ENCODE measurements at regions not wholly inside any gene's neighbourhood (a gene's known extent, or its start where the extent isn't known, plus 50 kb on each side); places are given as distances from the start of the nearest gene placed in this dataset.

DNA sequence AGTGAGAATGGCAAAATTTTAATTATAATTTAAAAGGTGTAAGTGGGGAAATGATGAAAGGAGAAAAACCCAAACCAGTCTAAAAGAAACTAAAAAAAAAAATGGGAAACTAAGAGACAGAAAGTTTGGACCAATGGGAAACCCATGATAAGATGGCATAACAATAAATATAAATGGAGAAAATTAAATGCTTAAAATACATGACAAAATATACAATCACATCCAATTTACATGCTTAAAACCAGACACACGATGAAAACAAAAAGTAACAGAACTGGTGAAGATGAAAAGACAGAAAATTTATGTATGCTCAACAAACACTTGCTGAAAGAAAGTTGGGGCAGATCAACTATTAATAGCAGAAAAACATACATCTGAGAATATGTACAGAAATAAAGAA, 1471.1 kb downstream of the TBC1D22A start:
- TF ChIP-seq, protein P1, sequence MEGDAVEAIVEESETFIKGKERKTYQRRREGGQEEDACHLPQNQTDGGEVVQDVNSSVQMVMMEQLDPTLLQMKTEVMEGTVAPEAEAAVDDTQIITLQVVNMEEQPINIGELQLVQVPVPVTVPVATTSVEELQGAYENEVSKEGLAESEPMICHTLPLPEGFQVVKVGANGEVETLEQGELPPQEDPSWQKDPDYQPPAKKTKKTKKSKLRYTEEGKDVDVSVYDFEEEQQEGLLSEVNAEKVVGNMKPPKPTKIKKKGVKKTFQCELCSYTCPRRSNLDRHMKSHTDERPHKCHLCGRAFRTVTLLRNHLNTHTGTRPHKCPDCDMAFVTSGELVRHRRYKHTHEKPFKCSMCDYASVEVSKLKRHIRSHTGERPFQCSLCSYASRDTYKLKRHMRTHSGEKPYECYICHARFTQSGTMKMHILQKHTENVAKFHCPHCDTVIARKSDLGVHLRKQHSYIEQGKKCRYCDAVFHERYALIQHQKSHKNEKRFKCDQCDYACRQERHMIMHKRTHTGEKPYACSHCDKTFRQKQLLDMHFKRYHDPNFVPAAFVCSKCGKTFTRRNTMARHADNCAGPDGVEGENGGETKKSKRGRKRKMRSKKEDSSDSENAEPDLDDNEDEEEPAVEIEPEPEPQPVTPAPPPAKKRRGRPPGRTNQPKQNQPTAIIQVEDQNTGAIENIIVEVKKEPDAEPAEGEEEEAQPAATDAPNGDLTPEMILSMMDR (IDR thresholded peaks at IDR 0.05; ENCODE audit: low read depth, low read length): no peak

DNA sequence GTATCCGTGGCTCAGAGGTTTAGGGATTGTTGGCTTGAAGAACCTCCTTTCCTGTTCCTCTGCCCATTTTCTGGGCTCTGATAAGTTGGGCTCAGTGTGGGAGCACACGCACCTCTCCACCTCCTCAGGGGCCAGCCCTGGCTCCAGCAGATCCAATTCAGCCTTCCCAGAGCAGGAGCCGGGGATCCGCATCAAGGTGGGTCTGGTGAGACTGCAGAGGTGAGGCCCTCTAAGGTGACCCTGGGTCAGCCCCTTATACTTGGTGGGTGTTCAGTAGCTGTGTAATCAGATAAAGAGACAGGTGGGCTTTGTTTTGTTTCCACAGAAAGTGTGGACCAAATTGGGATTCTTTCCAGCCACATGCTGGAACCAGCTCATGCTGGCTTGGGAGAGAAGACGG, 1466.0 kb downstream of the TBC1D22A start:
- no peak overlapping the region for H3K27ac ChIP-seq
- H3K9me3 ChIP-seq (ENCODE audit: low read depth): no peaks in the 10 kb centered on the region
- no peaks in the 10 kb centered on the region for H3K27me3 ChIP-seq
- H3K4me3 ChIP-seq: no peak overlapping the region
- H3K4me1 ChIP-seq (ENCODE audit: low read depth): no peaks in the 10 kb centered on the region
- no peak for DNase-seq (ENCODE audit: low read depth in 1 of 2, low spot score in 1 of 2)
- no peaks in the 10 kb centered on the region for H3K36me3 ChIP-seq
- TF ChIP-seq, protein P1 (IDR thresholded peaks at IDR 0.05; ENCODE audit: low read depth, low read length): no peak

More for the DNA sequence above, 1471.1 kb downstream of the TBC1D22A start:
- H3K9me3 ChIP-seq (ENCODE audit: low read depth): no peaks in the 10 kb centered on the region
- no peaks in the 10 kb centered on the region for H3K36me3 ChIP-seq
- H3K27me3 ChIP-seq: no peaks in the 10 kb centered on the region
- no peak overlapping the region for H3K4me3 ChIP-seq
- H3K27ac ChIP-seq: no peak overlapping the region
- DNase-seq (ENCODE audit: low read depth in 1 of 2, low spot score in 1 of 2): no peak
- no peaks in the 10 kb centered on the region for H3K4me1 ChIP-seq (ENCODE audit: low read depth)

- Histone ChIP-seq H3K4me3 (no peak overlapping the region), H3K27me3 (no peaks in the 10 kb centered on the region), H3K27ac (no peak overlapping the region), H3K4me1 (ENCODE audit: low read depth) (no peaks in the 10 kb centered on the region), H3K36me3 (no peaks in the 10 kb centered on the region), H3K9me3 (ENCODE audit: low read depth) (no peaks in the 10 kb centered on the region)
- no peak for DNase-seq (ENCODE audit: low read depth in 1 of 2, low spot score in 1 of 2)
- TF ChIP-seq, protein P1 (IDR thresholded peaks at IDR 0.05; ENCODE audit: low read depth, low read length): no peak
Observed at GRCh38 chr22:48227341-48228018, 1465.0 kb downstream of the TBC1D22A start.

DNA sequence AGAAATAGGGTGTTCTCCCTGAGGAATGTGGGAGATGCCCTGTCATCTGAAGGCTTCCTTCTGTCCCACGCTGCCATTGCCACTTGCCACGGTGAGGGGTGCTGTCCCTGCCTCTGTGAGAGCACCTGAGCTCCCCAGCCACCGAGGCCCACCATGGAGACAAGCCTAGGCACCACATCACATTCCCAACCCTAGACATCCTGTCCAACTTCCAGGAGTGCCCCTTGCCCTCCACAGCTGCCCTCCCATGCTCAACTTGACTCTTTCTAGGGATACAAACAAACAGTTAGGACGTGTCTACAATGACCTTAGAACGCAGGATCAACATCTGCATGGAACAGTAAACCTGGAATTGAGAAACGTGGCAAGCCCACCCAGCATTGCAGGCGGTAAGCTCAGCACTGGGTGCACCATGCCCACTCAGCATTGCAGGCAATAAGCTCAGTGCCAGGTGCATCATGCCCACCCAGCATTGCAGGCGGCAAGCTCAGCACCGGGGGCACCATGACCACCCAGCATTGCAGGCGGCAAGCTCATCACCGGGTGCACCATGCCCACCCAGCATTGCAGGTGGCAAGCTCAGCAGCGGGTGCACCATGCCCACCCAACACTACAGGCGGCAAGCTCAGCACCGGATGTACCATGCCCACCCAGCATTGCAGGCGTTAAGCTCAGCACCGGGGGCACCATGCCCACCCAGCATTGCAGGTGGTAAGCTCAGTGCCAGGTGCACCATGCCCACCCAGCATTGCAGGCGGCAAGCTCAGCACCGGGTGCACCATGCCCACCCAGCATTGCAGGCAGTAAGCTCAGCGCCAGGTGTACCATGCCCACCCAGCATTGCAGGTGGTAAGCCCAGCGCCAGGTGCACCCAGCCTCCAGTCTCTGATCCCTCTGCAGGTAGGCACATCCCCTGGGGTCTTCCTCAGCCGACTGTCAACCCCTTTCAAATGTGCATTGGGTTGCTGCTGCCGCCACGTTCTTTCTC, 1463.9 kb downstream of the TBC1D22A start:
- Histone ChIP-seq H3K9me3 (ENCODE audit: low read depth) (no peaks in the 10 kb centered on the region), H3K4me1 (ENCODE audit: low read depth) (no peaks in the 10 kb centered on the region), H3K4me3 (no peak overlapping the region), H3K27me3 (no peaks in the 10 kb centered on the region), H3K36me3 (no peaks in the 10 kb centered on the region), H3K27ac (no peak overlapping the region)
- no peak for DNase-seq (ENCODE audit: low read depth in 1 of 2, low spot score in 1 of 2)
- TF ChIP-seq, protein P1 (IDR thresholded peaks at IDR 0.05; ENCODE audit: low read depth, low read length): no peak

DNA sequence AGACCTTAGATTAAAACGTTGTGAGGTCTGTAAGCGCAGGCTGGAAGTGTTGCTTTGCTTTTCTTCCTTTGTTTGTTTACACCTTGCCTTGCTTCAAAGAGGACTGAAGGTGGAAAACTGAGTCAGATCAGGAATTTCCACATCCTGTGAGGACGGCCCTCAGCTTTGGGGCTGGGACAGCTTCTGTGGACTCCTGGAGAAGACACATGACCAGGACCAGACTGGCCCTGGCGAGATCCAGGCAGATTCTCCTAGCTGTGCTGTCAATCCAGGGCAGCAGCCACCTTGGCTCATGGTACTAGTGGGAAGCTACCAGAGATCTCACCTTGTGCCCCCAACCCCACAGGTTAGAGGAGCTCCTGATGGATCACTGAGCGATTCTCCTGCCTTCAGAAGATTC, 1461.9 kb downstream of the TBC1D22A start:
- Histone ChIP-seq H3K9me3 (ENCODE audit: low read depth) (no peaks in the 10 kb centered on the region), H3K4me3 (no peak overlapping the region), H3K27ac (no peak overlapping the region), H3K4me1 (ENCODE audit: low read depth) (no peaks in the 10 kb centered on the region), H3K36me3 (no peaks in the 10 kb centered on the region), H3K27me3 (no peaks in the 10 kb centered on the region)
- DNase-seq (ENCODE audit: low read depth in 1 of 2, low spot score in 1 of 2): no peak
- TF ChIP-seq, protein P1 (IDR thresholded peaks at IDR 0.05; ENCODE audit: low read depth, low read length): no peak
